Effector CD8-positive, alpha-beta T cell (primary cell): ENCODE measurements at regions not wholly inside any gene's neighbourhood (a gene's known extent, or its start where the extent isn't known, plus 50 kb on each side); places are given as distances from the start of the nearest gene placed in this dataset.
"Not testable (repeated sequence)": the region's sequence is repeated elsewhere in the genome, so short reads cannot be mapped to it uniquely, and the experiment has no call there.

Experiments
- DNase-seq: peaks from one replicate; lab custom pipeline; 2025; lab: John Stamatoyannopoulos, UW

GRCh38 chr2:88396209-88396608 is 56.3 kb downstream of the FOXI3 start:
- no peak for DNase-seq

DNA sequence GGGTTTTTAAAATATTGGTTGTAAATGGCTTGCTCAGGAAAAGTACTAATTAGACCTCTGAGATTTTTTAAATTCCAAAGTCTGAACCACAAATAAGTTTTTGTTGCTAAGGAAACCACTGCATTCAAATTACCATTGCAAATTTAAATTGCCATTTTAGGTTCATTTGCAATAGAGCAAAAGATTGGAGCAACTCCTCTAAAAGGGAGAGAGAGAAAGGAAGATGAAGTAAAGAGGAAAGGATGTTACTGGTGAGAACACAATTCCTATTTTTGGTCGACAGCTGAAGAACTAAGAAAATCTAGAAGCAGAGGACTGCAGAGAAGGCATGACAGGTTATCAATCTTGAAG is 74.9 kb downstream of the FOXI3 start:
- DNase-seq = no peak

- DNase-seq = no peak
These were observed 80.5 kb downstream of the FOXI3 start for GRCh38 chr2:88372042-88372441.

DNA sequence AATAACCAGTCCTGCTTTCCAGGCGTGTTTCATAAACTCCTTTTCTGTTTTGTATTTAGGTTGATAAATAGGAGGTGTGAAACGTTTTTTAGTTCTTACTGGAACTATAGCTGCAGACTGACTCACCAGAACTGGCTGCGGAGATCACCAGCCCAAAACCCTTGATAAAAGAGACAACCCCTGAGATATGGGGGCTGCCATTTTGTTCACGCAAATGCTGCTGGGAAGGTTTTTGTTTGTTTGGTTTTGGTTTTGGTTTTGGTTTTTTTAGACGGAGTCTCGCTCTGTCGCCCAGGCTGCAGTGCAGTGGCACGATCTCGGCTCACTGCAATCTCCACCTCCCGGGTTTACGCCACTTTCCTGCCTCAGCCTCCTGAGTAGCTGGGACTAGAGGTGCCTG is 87.1 kb downstream of the FOXI3 start:
- DNase-seq = not testable (repeated sequence)

- DNase-seq = no peak
These were observed 97.0 kb downstream of the FOXI3 start for GRCh38 chr2:88355486-88355885.

GRCh38 chr2:88351249-88351601 is 101.3 kb downstream of the FOXI3 start:
- no peak for DNase-seq

GRCh38 chr2:88350331-88351248 is 101.9 kb downstream of the FOXI3 start:
- peak; percentile 11 for DNase-seq

GRCh38 chr2:88345842-88346241 is 106.7 kb downstream of the FOXI3 start:
- no peak for DNase-seq

GRCh38 chr2:88342749-88343148 is 109.7 kb downstream of the FOXI3 start:
- no peak for DNase-seq

GRCh38 chr2:88334418-88334817 is 118.1 kb downstream of the FOXI3 start:
- DNase-seq = no peak

DNA sequence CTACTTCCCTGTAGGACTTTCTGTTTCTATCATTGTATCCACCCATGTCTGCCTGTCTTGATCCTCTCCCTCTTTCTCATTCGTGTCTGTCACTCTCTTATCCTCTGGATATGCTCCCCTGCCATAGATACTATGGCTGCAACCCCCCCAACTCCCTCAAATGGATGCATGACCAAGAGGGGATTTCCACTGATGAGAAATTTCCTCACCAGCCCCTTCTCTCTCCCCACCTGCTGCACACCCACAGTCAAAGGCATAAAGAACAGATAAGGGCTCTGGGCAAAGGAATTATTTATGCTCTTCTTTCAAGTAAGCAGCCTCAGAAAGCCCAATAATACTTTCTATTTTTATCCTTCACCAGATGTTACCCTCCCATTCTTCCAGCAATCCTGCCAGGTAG is 121.3 kb downstream of the FOXI3 start:
- DNase-seq = no peak

DNA sequence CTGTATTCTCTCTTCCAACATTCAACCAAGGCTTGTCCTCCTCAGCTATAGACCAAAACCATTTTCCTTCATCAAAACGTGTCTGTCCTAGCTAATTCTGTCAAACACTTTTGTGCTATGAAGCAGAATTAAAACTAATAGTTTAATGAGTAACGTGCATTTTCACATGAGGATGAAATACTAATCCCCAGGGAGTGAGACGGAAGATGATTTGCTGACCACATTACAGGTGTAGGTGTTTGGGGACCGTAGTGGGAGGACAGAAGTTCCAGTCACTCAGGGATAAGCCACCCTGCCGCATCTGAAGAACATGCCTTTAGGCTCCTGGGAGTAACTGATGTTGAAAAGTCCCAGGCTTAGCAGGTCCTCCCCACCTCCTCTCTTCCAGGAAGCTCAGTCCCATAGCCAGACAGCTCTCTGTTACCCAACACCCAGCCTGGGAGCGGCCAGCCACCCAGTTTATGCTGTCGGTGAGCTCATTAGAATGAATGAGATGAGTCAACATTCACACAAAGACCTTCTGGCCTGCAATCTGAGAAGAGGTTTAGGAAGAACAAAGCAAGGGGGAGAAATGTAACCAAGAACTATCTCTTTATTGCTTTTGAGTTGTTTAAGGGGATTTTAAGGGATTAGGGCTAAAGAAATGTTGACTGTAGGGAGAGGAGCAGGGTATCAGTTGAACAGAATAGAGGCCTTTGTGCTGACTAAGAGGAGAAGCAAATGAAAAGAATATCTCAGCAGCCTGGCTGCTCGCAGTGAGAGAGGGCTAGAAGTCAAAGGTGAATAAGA is 122.5 kb downstream of the FOXI3 start:
- DNase-seq = no peak

GRCh38 chr2:88321449-88322248 is 130.8 kb downstream of the FOXI3 start:
- no peak for DNase-seq

DNA sequence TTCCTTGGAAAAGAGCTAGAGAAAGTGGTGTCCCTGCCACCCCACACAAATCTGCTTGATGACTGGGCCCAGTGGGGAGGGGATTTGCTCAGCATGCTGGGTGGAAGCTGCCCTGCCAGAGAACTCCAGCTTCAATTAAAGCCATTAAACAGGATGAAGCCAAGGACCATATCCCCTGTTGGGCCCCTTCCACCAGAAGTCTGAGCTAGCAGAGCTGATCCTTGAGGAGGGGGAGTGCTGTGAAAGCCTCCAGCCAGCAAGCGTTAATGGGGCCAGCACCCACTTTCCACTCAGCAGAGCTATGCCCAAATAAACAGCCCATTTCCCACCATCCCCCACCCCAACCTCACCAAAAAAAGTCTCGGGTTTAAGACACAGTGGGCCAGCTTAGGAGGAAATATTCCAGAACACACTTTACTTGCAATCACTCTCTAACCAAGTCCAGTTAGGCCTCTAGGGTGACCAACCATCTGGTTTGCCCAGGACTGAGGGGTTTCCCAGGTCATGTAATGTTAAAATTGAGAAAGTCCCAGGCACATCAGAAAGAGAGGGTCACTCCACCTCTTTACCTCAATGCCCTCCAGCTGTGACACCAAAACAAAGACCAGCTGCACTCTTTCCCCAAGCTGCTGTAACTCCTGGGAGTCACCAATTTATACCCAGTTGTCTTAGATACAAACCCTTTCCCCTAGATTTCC is 132.3 kb downstream of the FOXI3 start:
- DNase-seq = no peak

GRCh38 chr2:88318956-88319330 is 133.6 kb downstream of the FOXI3 start:
- DNase-seq = no peak

GRCh38 chr2:88318071-88318955 is 134.2 kb downstream of the FOXI3 start:
- DNase-seq = no peak

GRCh38 chr2:88310787-88311186 is 140.6 kb downstream of the THNSL2 start:
- DNase-seq = no peak

GRCh38 chr2:88307817-88308216 is 137.7 kb downstream of the THNSL2 start:
- DNase-seq = no peak

GRCh38 chr2:88303865-88304264 is 133.7 kb downstream of the THNSL2 start:
- no peak for DNase-seq

- DNase-seq = no peak
These were observed 126.1 kb downstream of the THNSL2 start for GRCh38 chr2:88296247-88296646.
